ENCODE measurements at regions not wholly inside any gene's neighbourhood (a gene's known extent, or its start where the extent isn't known, plus 50 kb on each side); places are given as distances from the start of the nearest gene placed in this dataset.

GRCh38 chr10:4035599-4035945, 250.6 kb upstream of the KLF6 start:
- no peak for DNase-seq

- DNase-seq, result no peak
Measured at GRCh38 chr10:4034907-4035598, 250.0 kb upstream of the KLF6 start.

DNA sequence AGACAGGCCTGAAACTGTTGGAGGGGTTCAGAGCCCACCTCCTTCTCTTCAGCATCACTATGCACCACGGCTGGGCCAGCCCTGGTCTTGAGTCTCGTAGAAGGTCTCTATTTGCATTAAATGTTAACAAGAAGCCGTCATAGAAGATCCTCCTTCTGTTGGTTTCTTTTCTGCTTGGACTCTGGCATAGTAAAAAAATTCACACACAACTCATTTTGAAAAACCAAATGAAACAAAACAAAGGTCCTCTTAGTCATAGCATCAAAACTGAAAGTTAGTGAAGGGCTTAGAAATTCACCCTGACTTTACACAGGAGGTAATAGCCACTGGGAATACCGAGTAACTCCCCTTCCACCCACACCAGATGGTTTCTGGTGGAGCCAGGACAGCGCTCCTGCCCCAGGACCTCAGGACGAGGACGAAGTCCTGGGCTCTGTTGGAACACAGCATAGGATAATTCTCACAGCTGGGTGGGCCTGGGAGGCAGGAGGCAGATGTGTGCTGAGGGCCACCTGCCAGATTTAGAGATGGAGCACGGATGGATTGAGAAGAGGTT, 248.4 kb upstream of the KLF6 start:
- no peak for DNase-seq

- no peak for DNase-seq
Measured at GRCh38 chr10:4029866-4030265, 244.9 kb upstream of the KLF6 start.

DNA sequence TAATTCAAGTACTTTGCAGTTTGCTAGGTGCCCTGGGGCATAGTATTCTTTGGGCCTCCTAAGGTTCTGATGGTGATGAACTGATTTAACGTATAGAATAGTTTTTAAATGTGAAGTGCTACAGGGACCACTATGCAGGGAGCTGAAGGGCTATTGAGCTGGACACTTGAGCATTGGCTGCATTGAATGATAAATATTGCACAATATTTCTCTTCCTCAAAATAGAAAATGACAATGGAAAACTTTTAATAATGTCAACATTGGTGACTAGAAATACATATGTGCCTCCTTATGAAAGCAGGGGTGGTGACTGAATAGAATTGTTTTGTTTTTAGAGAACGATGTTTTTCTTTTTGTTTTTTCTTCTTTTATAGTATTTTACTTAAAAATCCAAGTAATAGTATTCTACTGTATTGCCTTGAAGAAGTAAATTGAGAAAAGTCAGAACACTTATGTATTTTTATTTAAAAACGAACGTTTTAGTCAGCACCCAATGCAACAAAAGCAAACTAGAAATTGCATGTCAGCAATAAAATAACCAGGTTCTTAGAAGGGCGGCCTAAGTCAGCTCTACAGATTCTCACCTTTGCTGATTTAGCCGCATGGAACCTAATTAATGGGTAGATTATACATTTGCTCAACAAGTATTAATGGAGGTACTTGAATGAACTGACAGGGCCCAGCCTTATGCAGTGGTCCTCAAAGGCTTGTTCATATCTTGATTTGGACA, 244.0 kb upstream of the KLF6 start:
- DNase-seq, result no peak

DNA sequence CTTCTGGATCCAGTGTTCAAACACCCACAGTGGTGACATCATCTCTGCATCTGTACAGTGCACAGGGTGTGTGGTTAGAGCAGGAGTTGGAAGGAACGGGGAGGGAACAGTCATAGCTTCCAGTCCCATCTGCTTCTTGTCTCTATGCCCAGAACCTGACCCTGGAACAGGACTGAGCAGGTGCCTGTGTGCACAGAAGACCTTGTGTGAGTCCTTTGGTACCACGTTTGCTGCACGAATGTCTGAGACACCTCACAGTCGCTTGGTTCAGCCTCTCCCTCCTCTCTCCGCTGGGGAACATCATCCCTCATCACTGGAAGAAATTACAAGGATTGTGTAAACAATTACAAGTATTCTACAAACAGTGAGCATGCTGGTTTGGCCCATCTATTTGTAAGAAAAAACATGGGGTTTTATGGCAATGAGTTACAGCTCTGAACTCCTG, 243.0 kb upstream of the KLF6 start:
- DNase-seq, result no peak

DNA sequence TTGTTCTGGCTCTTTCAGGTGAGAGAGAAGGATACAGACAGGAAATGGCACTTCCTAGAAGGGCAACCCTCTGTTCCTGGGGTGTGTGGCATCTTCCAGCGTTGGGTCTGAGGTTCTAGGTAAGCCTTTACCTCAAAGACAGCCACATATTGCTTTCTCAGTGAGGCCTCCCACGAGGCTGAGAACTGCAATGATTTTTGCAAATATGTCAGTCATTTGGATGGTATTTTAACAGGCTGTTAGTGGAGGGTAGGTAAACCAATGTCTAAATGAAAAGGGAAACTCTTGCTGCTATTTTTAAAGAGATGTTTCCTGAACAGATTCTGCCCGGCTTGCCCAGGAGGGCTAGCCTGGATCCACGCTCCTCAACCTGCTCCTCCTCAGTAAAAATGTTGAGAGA, 240.3 kb upstream of the KLF6 start:
- DNase-seq, result no peak

DNA sequence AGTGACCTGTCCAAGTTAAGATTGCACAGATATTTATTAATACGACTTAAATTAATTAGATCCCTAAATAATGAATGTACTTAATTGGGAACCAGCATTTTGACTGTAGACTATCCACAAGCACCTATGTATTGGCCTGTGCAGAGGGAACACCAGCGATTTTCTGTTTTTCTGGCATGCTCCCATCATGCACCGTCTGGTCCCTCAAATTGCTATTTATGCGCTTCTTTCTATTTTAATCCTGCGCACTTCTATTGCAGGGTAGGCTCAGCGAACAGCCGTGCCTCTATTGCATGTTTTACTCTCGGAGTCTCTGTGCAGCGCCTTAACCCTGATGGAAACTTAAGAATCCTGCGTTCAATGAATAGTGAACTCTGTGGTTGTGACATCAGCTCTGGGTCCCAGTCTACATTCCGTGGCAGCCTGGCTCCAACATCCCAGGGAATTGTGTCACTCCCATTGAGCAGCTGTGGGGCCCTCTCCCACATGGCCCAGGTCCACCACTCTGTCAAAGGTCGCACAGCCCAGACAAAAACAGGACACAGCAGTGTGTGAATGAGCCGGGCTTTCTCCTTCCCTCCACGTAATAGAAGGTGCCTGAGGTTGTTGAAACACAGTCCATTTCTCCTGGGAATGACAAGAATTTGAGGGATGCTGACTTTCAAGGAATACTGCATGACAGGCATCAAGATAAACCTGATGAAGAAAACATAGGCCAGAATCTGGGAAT, 239.7 kb upstream of the KLF6 start:
- DNase-seq, result no peak

GRCh38 chr10:4024027-4024426, 239.0 kb upstream of the KLF6 start:
- no peak for DNase-seq

- DNase-seq, result no peak
Measured at GRCh38 chr10:4022473-4022872, 237.5 kb upstream of the KLF6 start.

- DNase-seq, result no peak
Measured at GRCh38 chr10:4020631-4021030, 235.6 kb upstream of the KLF6 start.

DNA sequence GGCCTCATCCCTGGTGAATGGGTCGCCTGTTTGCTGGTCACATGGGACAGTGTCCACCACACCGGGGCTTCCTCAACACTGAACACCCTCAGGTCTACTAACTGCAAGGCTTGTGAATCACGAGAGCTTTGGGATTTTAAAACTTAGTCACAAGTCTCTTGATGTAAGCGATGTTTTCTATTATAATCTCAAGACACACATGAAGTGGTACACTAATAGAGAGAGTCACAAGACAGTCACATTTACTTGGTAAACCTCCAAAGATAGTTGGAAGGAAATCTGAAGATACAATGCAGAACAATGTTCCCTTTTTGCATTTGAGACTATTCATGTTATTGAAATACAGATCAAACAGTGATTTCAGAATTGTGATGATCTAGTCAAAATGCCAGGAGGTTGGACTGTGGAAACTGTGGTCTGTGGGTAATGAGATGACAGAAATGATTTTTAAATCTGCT, 233.1 kb upstream of the KLF6 start:
- no peak for DNase-seq

- no peak for DNase-seq
Measured at GRCh38 chr10:4017336-4017735, 232.3 kb upstream of the KLF6 start.

DNA sequence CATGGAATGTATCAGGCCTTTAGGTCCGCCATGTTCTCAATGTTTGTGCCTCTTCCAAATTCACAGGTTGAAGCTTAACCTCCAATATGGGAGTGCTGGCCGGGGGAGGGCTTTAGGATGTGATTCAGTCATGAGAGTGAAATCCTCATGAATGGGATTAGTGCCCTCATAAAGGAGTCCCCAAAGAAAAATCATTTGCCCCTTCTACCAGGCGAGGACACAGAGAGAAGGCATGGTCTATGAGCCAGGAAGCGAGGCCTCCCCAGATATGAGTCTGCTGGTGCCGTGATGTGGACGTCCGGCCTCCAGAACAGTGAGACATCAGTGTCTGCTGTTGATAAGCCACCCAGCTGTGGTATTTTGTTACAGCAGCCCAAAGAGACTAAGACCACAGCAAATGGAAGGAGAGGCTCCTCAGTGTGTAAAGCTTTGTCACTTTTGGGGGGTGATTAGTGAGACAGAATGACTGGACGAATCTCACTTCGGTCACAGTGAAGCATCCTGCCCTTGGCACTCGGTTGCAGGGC, 231.3 kb upstream of the KLF6 start:
- no peak for DNase-seq

DNA sequence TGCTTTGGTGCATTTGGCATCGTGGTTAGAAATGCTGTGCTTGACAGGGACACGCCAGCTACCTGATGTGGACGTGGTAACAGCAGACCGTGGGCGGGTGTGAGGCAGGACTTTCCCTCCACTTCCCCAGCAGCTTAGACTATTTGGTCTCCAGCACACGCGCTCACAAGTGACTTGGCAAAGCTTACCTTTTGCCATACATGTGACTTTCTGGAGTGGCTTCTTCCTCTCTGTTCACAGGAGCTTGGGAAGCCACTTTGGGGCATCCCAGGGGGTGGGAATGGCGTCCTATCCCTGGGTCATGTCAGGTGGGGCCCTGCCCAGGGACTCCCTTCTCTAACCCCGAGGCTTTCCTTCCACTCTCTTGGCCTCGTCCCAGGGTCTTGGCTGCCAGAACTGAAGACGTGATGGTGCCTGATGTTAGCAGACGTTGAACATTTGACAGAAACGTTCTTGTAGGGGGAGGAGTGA, 228.7 kb upstream of the KLF6 start:
- no peak for DNase-seq

DNA sequence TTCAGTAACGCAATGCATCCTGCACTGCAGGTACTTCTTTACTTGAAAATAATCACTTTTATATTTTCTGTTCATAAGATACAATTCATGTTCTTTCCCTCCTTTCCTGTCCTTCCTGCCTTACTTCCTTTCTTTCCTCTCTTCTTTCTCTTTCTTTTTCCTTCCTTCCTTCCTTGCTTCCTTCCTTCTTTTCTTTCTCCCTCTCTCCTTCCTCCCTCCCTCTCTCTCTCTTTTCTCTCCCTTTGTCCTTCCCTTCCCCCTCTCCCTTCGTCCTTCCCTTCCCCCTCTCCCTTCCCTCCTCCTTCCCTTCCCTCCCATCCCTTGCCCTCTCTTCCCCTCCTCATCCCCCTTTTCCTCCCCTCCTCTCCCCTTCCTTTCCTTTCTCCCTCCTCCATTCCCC, 227.8 kb upstream of the KLF6 start:
- no peak for DNase-seq

DNA sequence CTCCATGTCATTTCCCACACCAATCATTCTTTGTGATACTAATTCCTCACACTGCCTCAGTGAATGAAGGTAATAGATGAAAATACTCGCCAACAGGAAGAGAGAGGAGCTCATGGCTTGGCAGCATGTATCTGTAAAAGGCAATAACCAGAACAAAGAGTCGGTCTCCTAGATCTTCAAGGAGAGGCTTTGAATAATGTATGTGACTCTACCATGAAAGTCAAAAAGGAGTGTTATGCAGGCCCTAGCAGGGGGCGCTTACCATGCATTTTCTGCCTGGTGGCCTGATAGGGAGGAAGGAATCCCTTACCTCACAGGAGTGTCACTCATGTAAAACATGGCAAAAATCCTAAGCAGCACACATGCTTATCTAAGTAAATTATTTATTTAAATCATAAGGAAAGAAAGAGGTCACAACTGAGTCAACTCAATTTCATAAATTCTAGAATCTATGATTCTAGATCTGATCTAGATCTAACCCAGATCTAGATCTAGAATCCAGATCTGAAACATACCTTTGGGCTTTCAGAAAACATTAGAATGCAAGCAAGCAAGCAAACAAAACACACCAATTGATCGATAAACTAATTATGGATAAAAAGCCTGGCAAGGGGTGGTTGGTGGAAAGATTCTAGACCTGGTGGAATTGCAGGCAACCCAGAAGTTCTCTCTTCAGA, 226.3 kb upstream of the KLF6 start:
- DNase-seq, result no peak

GRCh38 chr10:4008676-4009382, 223.8 kb upstream of the KLF6 start:
- no peak for DNase-seq

- DNase-seq, result no peak
Measured at GRCh38 chr10:4007771-4008170, 222.8 kb upstream of the KLF6 start.

DNA sequence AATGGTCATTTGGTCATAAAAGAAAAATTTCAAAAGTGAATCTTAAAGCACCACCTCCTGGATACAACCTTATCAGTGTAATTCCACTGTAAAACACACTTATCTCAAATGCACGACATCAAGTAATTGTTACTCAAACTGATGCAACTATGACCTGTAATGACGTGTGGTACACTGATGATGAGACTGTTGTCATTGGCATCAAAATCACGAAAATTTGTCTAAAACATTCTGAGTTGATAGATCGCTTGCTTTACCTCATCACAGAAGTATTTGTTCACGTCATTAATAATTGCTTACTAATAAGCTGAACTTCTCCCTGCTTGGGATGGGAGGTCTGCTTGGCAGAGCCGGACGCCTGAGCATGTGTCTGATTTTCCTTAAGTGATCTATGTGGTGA, 221.8 kb upstream of the KLF6 start:
- no peak for DNase-seq

DNA sequence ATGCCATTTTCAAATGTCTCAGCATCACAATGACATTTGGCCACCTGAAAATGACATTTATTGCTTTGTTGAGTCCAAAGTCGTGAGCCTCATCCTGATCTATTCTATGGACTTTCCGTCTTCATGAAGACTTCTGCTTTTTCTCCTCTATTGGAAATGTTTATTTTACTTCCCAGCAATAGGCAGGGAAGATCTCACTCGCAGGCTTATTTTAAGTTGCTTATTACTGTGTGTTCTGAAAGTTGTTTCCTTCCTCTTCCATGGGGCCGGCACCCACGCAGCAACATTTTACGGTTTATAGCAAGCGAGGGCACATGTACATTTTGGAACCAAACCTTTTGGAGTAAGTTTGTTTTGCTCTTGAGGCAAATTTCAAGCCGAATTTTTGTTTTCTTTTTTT, 221.0 kb upstream of the KLF6 start:
- DNase-seq, result no peak

- no peak for DNase-seq
Measured at GRCh38 chr10:4004990-4005389, 220.0 kb upstream of the KLF6 start.

All from T1000 (cell line).